Sigmoid colon (tissue), 6 donors: ENCODE measurements at regions not wholly inside any gene's neighbourhood (a gene's known extent, or its start where the extent isn't known, plus 50 kb on each side); places are given as distances from the start of the nearest gene placed in this dataset.

Source experiments
- DNase-seq: peaks from one replicate; pipeline ENCODE4 v3.0.0-alpha.2; 2019
- H3K27ac ChIP-seq, 4 donors: fragments of 200-600 bp; sonication (generic); one replicate each; pipeline ENCODE4 v1.5.1; 2016 to 2019; ENCODE audit warnings: mild to moderate bottlenecking in 1 of 4
- H3K27me3 ChIP-seq, 3 donors: fragments of 200-600 bp; sonication (generic); one replicate each; pipeline ENCODE4 v1.5.1; 2019; ENCODE audit warnings: mild to moderate bottlenecking in 1 of 3
- H3K36me3 ChIP-seq, 4 donors: fragments of 200-600 bp; sonication (generic); one replicate each; pipeline ENCODE4 v1.5.1; 2016 to 2019
- H3K4me1 ChIP-seq, 4 donors: fragments of 200-600 bp; sonication (generic); one replicate each; pipeline ENCODE4 v1.5.1; 2017 to 2019
- H3K4me3 ChIP-seq, 4 donors: fragments of 200-600 bp; sonication (generic); one replicate each; pipeline ENCODE4 v1.5.1; 2017 to 2019; ENCODE audit warnings: mild to moderate bottlenecking in 2 of 4, moderate library complexity in 1 of 4
- H3K9me3 ChIP-seq, 4 donors: fragments of 200-600 bp in 3 of 4; sonication (generic) in 3 of 4; one replicate each; pipeline versions ENCODE4 v1.5.1 to v1.6.1; 2013 to 2019
- CTCF ChIP-seq, 4 experiments: fragments of 450-650 bp in 3 of 4; fragments of 200-600 bp in 1 of 4; IDR thresholded peaks; one replicate each; pipeline ENCODE4 v1.5.1; 2016 to 2019; ENCODE audit warnings: antibody characterized with exemption in 4 of 4, mild to moderate bottlenecking in 3 of 4, moderate library complexity in 2 of 4
- EP300 ChIP-seq, 4 donors: sonication (generic); formaldehyde crosslinking; IDR thresholded peaks; one replicate each; pipeline ENCODE4 v1.6.1; 2017; ENCODE audit warnings: antibody characterized with exemption in 4 of 4
- POLR2A ChIP-seq, 2 donors: fragments of 450-650 bp; IDR thresholded peaks; one replicate each; pipeline ENCODE4 v1.6.1; 2016; ENCODE audit warnings: antibody characterized with exemption in 2 of 2, mild to moderate bottlenecking in 2 of 2, moderate library complexity in 2 of 2
- POLR2AphosphoS5 ChIP-seq, 4 donors: sonication (generic); formaldehyde crosslinking; IDR thresholded peaks; one replicate each; pipeline ENCODE4 v1.6.1; 2017; ENCODE audit warnings: antibody characterized with exemption in 4 of 4
- WGBS, 2 donors: extraction: QIAGEN DNeasy Blood & Tissue Kit; methylation state at CpG; one replicate each; pipeline ENCODE4 v1.1.7; 2013; 5-methylcytosine and 5-hydroxymethylcytosine counted together
- intact Hi-C: fragments of 100-400 bp; cut with DNase I; formaldehyde crosslinking; loops from one replicate; pipeline ENCODE4 v1.15.1; 2023
- donor health status: healthy with polysubstance abuse.
- donor health status: healthy.

DNA sequence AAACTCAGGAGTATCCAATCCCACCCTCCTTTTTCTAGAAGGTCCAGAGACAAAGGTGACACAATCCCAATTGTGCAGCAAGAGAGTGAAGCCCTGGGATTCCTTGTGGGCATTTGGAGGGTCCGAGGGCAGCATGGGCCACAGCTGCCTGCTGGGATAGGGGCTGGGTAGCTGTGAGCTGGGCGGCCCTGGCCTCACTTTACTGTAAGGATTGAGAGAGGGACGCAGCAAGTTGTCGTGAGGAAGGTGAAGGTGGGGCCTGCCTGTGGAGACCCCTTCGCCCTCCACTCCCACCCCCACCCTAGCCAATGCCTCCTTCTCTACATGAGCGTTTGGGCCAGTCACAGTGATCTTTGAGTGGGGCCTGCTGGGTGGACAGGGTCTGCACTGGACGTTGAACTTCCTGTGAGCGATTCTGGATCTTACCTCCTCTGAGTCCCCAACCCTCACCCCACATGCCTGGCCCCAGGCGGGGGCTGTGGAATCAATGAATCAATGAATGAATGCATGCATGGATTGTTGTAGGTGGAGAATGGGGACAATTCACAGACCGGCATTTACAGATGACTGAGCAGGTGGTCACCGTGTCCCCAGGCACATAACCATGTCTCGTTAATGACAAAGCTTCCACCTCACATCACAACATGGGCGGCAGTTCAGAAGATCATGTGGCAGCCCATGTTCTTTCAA lies 107.2 kb downstream of the INHBB start:
- no peak for DNase-seq
- WGBS, 2 donors, result 91 to 92% methylated on average over 13 of the region's 13 CpGs

DNA sequence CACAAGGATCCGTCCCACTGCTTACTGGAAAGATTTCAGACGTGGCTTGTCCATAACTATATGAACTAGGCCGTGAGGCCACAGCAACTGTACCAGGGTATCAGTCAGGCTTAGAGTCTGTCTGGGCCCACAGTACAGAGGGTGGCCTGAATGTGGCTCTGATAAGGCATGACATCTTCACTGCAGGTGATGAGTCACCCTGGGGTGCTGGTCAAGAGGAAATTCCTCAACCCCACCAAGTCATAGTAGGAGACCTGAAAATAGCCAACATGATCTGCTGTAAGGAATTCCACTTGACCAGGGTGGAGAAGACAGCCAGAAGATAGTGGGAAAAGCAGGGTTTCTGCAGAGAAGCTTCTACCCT lies 107.7 kb downstream of the INHBB start:
- intact Hi-C loops, result no loop called here
- Histone ChIP-seq H3K4me3 (no peak overlapping the region), H3K27ac (no peak overlapping the region), H3K9me3 (peaks cover 0 to 12% (median 0%) of the 10 kb centered on the region in 4 donors), H3K36me3 (no peaks in the 10 kb centered on the region), H3K27me3 (no peaks in the 10 kb centered on the region), H3K4me1 (no peaks in the 10 kb centered on the region)
- TF ChIP-seq EP300 (IDR thresholded peaks at IDR 0.05) (no peak), POLR2AphosphoS5 (IDR thresholded peaks at IDR 0.05) (no peak), POLR2A (IDR thresholded peaks at IDR 0.05) (no peak), CTCF (IDR thresholded peaks at IDR 0.05) (no peak)
- WGBS, 2 donors, result 87 to 89% methylated on average over 3 of the region's 3 CpGs
- DNase-seq, result no peak

More for the DNA sequence above, 107.2 kb downstream of the INHBB start:
- peaks cover 0 to 8% (median 0%) of the 10 kb centered on the region in 4 donors for H3K9me3 ChIP-seq
- H3K27ac ChIP-seq, result no peak overlapping the region
- H3K4me1 ChIP-seq, result no peaks in the 10 kb centered on the region
- no peak overlapping the region for H3K4me3 ChIP-seq
- TF ChIP-seq POLR2A (IDR thresholded peaks at IDR 0.05) (no peak), EP300 (IDR thresholded peaks at IDR 0.05) (no peak), POLR2AphosphoS5 (IDR thresholded peaks at IDR 0.05) (no peak), CTCF (IDR thresholded peaks at IDR 0.05) (no peak)
- no peaks in the 10 kb centered on the region for H3K36me3 ChIP-seq
- intact Hi-C loops, result no loop called here
- no peaks in the 10 kb centered on the region for H3K27me3 ChIP-seq

GRCh38 chr2:120454654-120455385 lies 108.9 kb downstream of the INHBB start:
- H3K4me3 ChIP-seq, result no peak overlapping the region
- TF ChIP-seq POLR2AphosphoS5 (IDR thresholded peaks at IDR 0.05) (no peak), CTCF (IDR thresholded peaks at IDR 0.05) (no peak), POLR2A (IDR thresholded peaks at IDR 0.05) (no peak), EP300 (IDR thresholded peaks at IDR 0.05) (no peak)
- intact Hi-C loops, result no loop called here
- no peaks in the 10 kb centered on the region for H3K27me3 ChIP-seq
- DNase-seq, result no peak
- H3K4me1 ChIP-seq, result no peaks in the 10 kb centered on the region
- H3K27ac ChIP-seq, result no peak overlapping the region
- WGBS, 2 donors, result 78 to 82% methylated on average over 12 of the region's 12 CpGs
- peaks cover 0 to 18% (median 0%) of the 10 kb centered on the region in 4 donors for H3K9me3 ChIP-seq
- no peaks in the 10 kb centered on the region for H3K36me3 ChIP-seq

GRCh38 chr2:120455390-120455789 lies 109.5 kb downstream of the INHBB start:
- no peak overlapping the region for H3K27ac ChIP-seq
- intact Hi-C loops, result no loop called here
- no peaks in the 10 kb centered on the region for H3K27me3 ChIP-seq
- no peaks in the 10 kb centered on the region for H3K4me1 ChIP-seq
- 69 to 71% methylated on average over 1 of the region's 1 CpG for WGBS, 2 donors
- DNase-seq, result no peak
- no peak for TF ChIP-seq POLR2A (IDR thresholded peaks at IDR 0.05)
- H3K4me3 ChIP-seq, result no peak overlapping the region
- H3K9me3 ChIP-seq, result peaks cover 0 to 18% (median 0%) of the 10 kb centered on the region in 4 donors
- H3K36me3 ChIP-seq, result no peaks in the 10 kb centered on the region

- WGBS, 2 donors, result 91 to 96% methylated on average over 1 of the region's 1 CpG
- Histone ChIP-seq H3K4me1 (no peaks in the 10 kb centered on the region), H3K27ac (no peak overlapping the region), H3K27me3 (no peaks in the 10 kb centered on the region), H3K36me3 (no peaks in the 10 kb centered on the region), H3K4me3 (no peak overlapping the region), H3K9me3 (peaks cover 0 to 18% (median 0%) of the 10 kb centered on the region in 4 donors)
- no peak for DNase-seq
- intact Hi-C loops, result no loop called here
- no peak for TF ChIP-seq EP300 (IDR thresholded peaks at IDR 0.05)
- no peak for TF ChIP-seq CTCF (IDR thresholded peaks at IDR 0.05)
- TF ChIP-seq POLR2A (IDR thresholded peaks at IDR 0.05), result no peak
- no peak for TF ChIP-seq POLR2AphosphoS5 (IDR thresholded peaks at IDR 0.05)
These were observed 110.9 kb downstream of the INHBB start for GRCh38 chr2:120456867-120457266.
